H9 (cell line): ENCODE measurements at regions not wholly inside any gene's neighbourhood (a gene's known extent, or its start where the extent isn't known, plus 50 kb on each side); places are given as distances from the start of the nearest gene placed in this dataset.

Experiments used
- DNase-seq: peaks from one replicate; pipeline ENCODE4 v3.0.0-alpha.2; 2017
- H2AFZ ChIP-seq: one replicate; pipeline ENCODE4 v1.6.1; 2013; ENCODE audit warnings: mild to moderate bottlenecking, low read length, control low read depth, moderate library complexity
- H2AK5ac ChIP-seq: 2 replicates; pipeline ENCODE4 v1.6.1; 2013; ENCODE audit warnings: low read length, control low read depth, mixed read lengths; ENCODE audit not compliant: insufficient read length
- H2BK120ac ChIP-seq: one replicate; pipeline ENCODE4 v1.6.1; 2013; ENCODE audit warnings: low read depth, mild to moderate bottlenecking, low read length, control low read depth, inconsistent platforms; ENCODE audit not compliant: poor library complexity, severe bottlenecking
- H2BK12ac ChIP-seq: 2 replicates; pipeline ENCODE4 v1.6.1; 2013; ENCODE audit warnings: low read length, control low read depth, mixed read lengths, low read depth; ENCODE audit not compliant: insufficient read length
- H2BK15ac ChIP-seq: 2 replicates; pipeline ENCODE4 v1.6.1; 2013; ENCODE audit warnings: low read depth, low read length, control low read depth
- H2BK20ac ChIP-seq: one replicate; pipeline ENCODE4 v1.6.1; 2013; ENCODE audit warnings: low read depth, mild to moderate bottlenecking, low read length, control low read depth, inconsistent platforms; ENCODE audit not compliant: poor library complexity, severe bottlenecking
- H2BK5ac ChIP-seq: 2 replicates; pipeline ENCODE4 v1.6.1; 2013; ENCODE audit warnings: low read length, control low read depth, mixed read lengths; ENCODE audit not compliant: insufficient read length
- H3K14ac ChIP-seq: 2 replicates; pipeline ENCODE4 v1.6.1; 2013; ENCODE audit warnings: low read length, control low read depth; ENCODE audit not compliant: insufficient read depth
- H3K18ac ChIP-seq: 2 replicates; pipeline ENCODE4 v1.6.1; 2013; ENCODE audit warnings: low read depth, mild to moderate bottlenecking, mixed read lengths, low read length, control low read depth; ENCODE audit not compliant: insufficient read length
- H3K23ac ChIP-seq: 2 replicates; pipeline ENCODE4 v1.6.1; 2013; ENCODE audit warnings: low read length, control low read depth, mixed read lengths, low read depth; ENCODE audit not compliant: insufficient read length
- H3K23me2 ChIP-seq: 2 replicates; pipeline ENCODE4 v1.6.1; 2013; ENCODE audit warnings: low read depth, mild to moderate bottlenecking, mixed read lengths, low read length, control low read depth; ENCODE audit not compliant: insufficient read length, poor library complexity, severe bottlenecking
- H3K27ac ChIP-seq: 2 replicates; pipeline ENCODE4 v1.5.1; 2013; ENCODE audit warnings: low read length, control low read depth, mixed read lengths, low read depth; ENCODE audit not compliant: insufficient read length
- H3K27me3 ChIP-seq: 2 replicates; pipeline ENCODE4 v1.6.1; 2013; ENCODE audit warnings: low read length, control low read depth, inconsistent platforms; ENCODE audit not compliant: insufficient read depth
- H3K4ac ChIP-seq: 2 replicates; pipeline ENCODE4 v1.6.1; 2013; ENCODE audit warnings: low read depth, mild to moderate bottlenecking, control low read depth, inconsistent platforms, low read length, moderate library complexity
- H3K4me1 ChIP-seq: 2 replicates; pipeline ENCODE4 v1.6.1; 2013; ENCODE audit warnings: low read length, control low read depth, inconsistent platforms; ENCODE audit not compliant: insufficient read depth
- H3K4me2 ChIP-seq: 2 replicates; pipeline ENCODE4 v1.6.1; 2013; ENCODE audit warnings: low read length, control low read depth, mixed read lengths; ENCODE audit not compliant: insufficient read length, insufficient read depth
- H3K56ac ChIP-seq: 2 replicates; pipeline ENCODE4 v1.6.1; 2013; ENCODE audit warnings: low read depth, mild to moderate bottlenecking, mixed read lengths, low read length, control low read depth; ENCODE audit not compliant: insufficient read length
- H3K79me1 ChIP-seq: 2 replicates; pipeline ENCODE4 v1.6.1; 2013; ENCODE audit warnings: low read depth, mild to moderate bottlenecking, moderate library complexity, low read length, control low read depth, inconsistent platforms; ENCODE audit not compliant: insufficient read depth, poor library complexity, severe bottlenecking
- H3K79me2 ChIP-seq: 2 replicates; pipeline ENCODE4 v1.6.1; 2013; ENCODE audit warnings: low read length, control low read depth, inconsistent platforms; ENCODE audit not compliant: insufficient read depth
- H3K9ac ChIP-seq: 2 replicates; pipeline ENCODE4 v1.6.1; 2013; ENCODE audit warnings: low read length, control low read depth, mixed read lengths; ENCODE audit not compliant: insufficient read length; ENCODE audit errors: extremely low read depth
- H3K9me3 ChIP-seq: one replicate; pipeline ENCODE4 v1.6.1; 2013; ENCODE audit warnings: low read depth, low read length, inconsistent platforms; ENCODE audit not compliant: control insufficient read depth
- H3T11ph ChIP-seq: one replicate; pipeline ENCODE4 v1.6.1; 2013; ENCODE audit warnings: mild to moderate bottlenecking, low read length, control low read depth, inconsistent platforms
- H4K20me1 ChIP-seq: one replicate; pipeline ENCODE4 v1.6.1; 2013; ENCODE audit not compliant: control insufficient read depth, insufficient read length, insufficient read depth
- H4K5ac ChIP-seq: 2 replicates; pipeline ENCODE4 v1.6.1; 2013; ENCODE audit warnings: low read depth, mild to moderate bottlenecking, mixed read lengths, low read length, control low read depth; ENCODE audit not compliant: insufficient read length
- H4K8ac ChIP-seq: replicated peaks from 2 replicates; pipeline ENCODE4 v1.6.1; 2013; ENCODE audit warnings: low read length, control low read depth, mixed read lengths, low read depth; ENCODE audit not compliant: insufficient read length
- H4K91ac ChIP-seq: 2 replicates; pipeline ENCODE4 v1.6.1; 2013; ENCODE audit warnings: low read depth, mild to moderate bottlenecking, moderate library complexity, mixed read lengths, low read length, control low read depth; ENCODE audit not compliant: insufficient read length
- H3K27ac Mint-ChIP-seq, 3 experiments: 2 replicates in 2 of 3; 3 replicates in 1 of 3; pipeline ENCODE4 v1.8.0; 2020 to 2021; ENCODE audit warnings: mixed read lengths in 3 of 3, mild to moderate bottlenecking in 1 of 3, moderate library complexity in 1 of 3
- H3K27me3 Mint-ChIP-seq: 2 replicates; pipeline ENCODE4 v1.8.0; 2021; ENCODE audit warnings: low read depth, mild to moderate bottlenecking, moderate library complexity, mixed read lengths
- H3K36me3 Mint-ChIP-seq, 3 experiments: 2 replicates in 2 of 3; 3 replicates in 1 of 3; pipeline ENCODE4 v1.8.0; 2020 to 2021; ENCODE audit warnings: low read depth in 3 of 3, mixed read lengths in 3 of 3; ENCODE audit not compliant: insufficient read depth in 1 of 3
- H3K4me1 Mint-ChIP-seq, 2 experiments: 2 replicates each; pipeline ENCODE4 v1.8.0; 2020; ENCODE audit warnings: mixed read lengths in 2 of 2
- H3K4me3 Mint-ChIP-seq, 2 experiments: 2 replicates in 1 of 2; 3 replicates in 1 of 2; pipeline ENCODE4 v1.8.0; 2020 to 2021; ENCODE audit warnings: mild to moderate bottlenecking in 2 of 2, mixed read lengths in 2 of 2, moderate library complexity in 1 of 2
- H3K9me3 Mint-ChIP-seq, 2 experiments: 2 replicates in 1 of 2; 3 replicates in 1 of 2; pipeline ENCODE4 v1.8.0; 2020; ENCODE audit warnings: mild to moderate bottlenecking in 2 of 2, mixed read lengths in 2 of 2, moderate library complexity in 1 of 2
- CTCF ChIP-seq: fragments of 200-600 bp; sonication (generic); conservative IDR thresholded peaks from 3 replicates; pipeline ENCODE4 v1.8.0; 2021; ENCODE audit warnings: antibody characterized with exemption, mild to moderate bottlenecking
- WGBS: extraction: QIAGEN DNeasy Blood & Tissue Kit; methylation state at CpG from one replicate; pipeline ENCODE4 v1.1.7; 2013; ENCODE audit warnings: missing lambda C conversion rate, low lambda C conversion rate, mixed read lengths; ENCODE audit not compliant: insufficient read length; ENCODE audit errors: extremely low coverage; 5-methylcytosine and 5-hydroxymethylcytosine counted together

GRCh38 chr16:86647561-86647960 lies 69.2 kb downstream of the FOXL1 start:
- DNase-seq: no peak
- peaks cover 14% of the 10 kb centered on the region for H3K27me3 Mint-ChIP-seq
- Histone ChIP-seq H3K27ac (no peak overlapping the region), H2BK120ac (no peak overlapping the region), H3K56ac (no peak overlapping the region), H3K9me3 (no peaks in the 10 kb centered on the region), H3K4ac (no peak overlapping the region), H2BK12ac (no peak overlapping the region), H3K9ac (no peak overlapping the region), H4K91ac (no peak overlapping the region), H3K23me2 (no peaks in the 10 kb centered on the region), H2BK20ac (no peak overlapping the region), H3K4me2 (no peak overlapping the region), H3K79me1 (no peaks in the 10 kb centered on the region), H2AFZ (no peak overlapping the region), H3K79me2 (no peaks in the 10 kb centered on the region), H3K18ac (no peak overlapping the region), H2BK5ac (no peak overlapping the region), H2BK15ac (no peak overlapping the region), H4K8ac (no peak overlapping the region), H3K4me1 (no peaks in the 10 kb centered on the region), H3K14ac (no peak overlapping the region), H3T11ph (no peak overlapping the region), H3K23ac (no peak overlapping the region), H2AK5ac (no peak overlapping the region), H4K5ac (no peak overlapping the region), H4K20me1 (no peaks in the 10 kb centered on the region), H3K27me3 (no peaks in the 10 kb centered on the region)
- H3K36me3 Mint-ChIP-seq: peaks cover 0 to 5% (median 4%) of the 10 kb centered on the region in 3 experiments; a peak in 2 of 7 replicates
- no peak for TF ChIP-seq CTCF
- H3K27ac Mint-ChIP-seq: peak overlapping the region in 1 of 3 experiments; percentile 88; a peak in 1 of 7 replicates
- peaks cover 0 to 8% of the 10 kb centered on the region in 2 experiments; a peak in 1 of 4 replicates for H3K4me1 Mint-ChIP-seq
- WGBS: no CpG with 5 or more reads among the region's 2 CpGs
- H3K9me3 Mint-ChIP-seq: peaks cover 13% of the 10 kb centered on the region in 2 experiments
- H3K4me3 Mint-ChIP-seq: no peak overlapping the region
